GM06990 (cell line): ENCODE measurements at regions not wholly inside any gene's neighbourhood (a gene's known extent, or its start where the extent isn't known, plus 50 kb on each side); places are given as distances from the start of the nearest gene placed in this dataset.

ENCODE experiments used
- DNase-seq: peaks from one replicate; pipeline ENCODE4 v3.0.0-alpha.2; 2011; ENCODE audit not compliant: insufficient read length; ENCODE audit errors: extremely low read depth
- H3K27me3 ChIP-seq: replicated peaks from 2 replicates; pipeline ENCODE4 v1.6.0; 2011; ENCODE audit warnings: low read length; ENCODE audit not compliant: control insufficient read depth, insufficient read depth
- H3K36me3 ChIP-seq: 2 replicates; pipeline ENCODE4 v1.5.1; 2011; ENCODE audit warnings: low read length; ENCODE audit not compliant: control insufficient read depth, insufficient read depth
- H3K4me3 ChIP-seq: replicated peaks from 2 replicates; pipeline ENCODE4 v1.5.1; 2011; ENCODE audit warnings: low read depth, mild to moderate bottlenecking, control low read depth, low read length
- TF ChIP-seq, protein P1 (sequence below): IDR thresholded peaks from 2 replicates; pipeline ENCODE4 v1.5.1; 2011; ENCODE audit warnings: low read length, control low read depth, mild to moderate bottlenecking, inconsistent platforms; ENCODE audit not compliant: insufficient read depth, poor library complexity, severe bottlenecking

DNA sequence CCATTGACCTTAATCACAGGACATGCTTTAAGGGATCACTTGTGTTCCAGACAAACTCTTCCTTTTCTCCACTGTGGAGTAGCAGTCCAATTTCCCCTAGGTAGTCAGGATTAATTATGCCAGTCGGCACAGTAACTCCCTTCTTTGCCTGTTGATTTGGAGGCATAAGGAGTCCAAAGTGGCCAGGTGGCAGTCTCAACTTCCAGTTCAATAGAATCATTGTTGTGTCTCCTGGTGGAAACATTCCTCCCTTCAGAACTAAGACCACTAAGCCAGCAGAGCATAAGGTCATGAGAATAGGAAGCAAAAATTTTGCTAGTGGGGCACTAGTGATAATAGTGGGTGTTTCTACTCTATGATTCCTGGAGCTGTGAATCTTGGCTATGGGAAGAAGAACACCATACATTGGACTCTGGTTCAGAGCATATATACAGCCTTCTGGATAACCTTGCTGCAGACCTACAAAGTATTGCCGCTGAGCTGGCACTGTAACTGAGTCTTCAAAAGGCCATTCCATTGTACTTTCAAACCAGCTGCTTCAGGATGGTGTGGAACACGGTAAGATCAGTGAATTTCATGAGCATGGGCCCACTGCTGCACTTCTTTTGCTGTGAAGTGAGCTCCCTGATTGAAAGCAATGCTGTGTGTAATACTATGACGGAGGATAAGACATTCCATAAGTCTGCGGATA, 147.3 kb upstream of the MAX start:
- TF ChIP-seq, protein P1, sequence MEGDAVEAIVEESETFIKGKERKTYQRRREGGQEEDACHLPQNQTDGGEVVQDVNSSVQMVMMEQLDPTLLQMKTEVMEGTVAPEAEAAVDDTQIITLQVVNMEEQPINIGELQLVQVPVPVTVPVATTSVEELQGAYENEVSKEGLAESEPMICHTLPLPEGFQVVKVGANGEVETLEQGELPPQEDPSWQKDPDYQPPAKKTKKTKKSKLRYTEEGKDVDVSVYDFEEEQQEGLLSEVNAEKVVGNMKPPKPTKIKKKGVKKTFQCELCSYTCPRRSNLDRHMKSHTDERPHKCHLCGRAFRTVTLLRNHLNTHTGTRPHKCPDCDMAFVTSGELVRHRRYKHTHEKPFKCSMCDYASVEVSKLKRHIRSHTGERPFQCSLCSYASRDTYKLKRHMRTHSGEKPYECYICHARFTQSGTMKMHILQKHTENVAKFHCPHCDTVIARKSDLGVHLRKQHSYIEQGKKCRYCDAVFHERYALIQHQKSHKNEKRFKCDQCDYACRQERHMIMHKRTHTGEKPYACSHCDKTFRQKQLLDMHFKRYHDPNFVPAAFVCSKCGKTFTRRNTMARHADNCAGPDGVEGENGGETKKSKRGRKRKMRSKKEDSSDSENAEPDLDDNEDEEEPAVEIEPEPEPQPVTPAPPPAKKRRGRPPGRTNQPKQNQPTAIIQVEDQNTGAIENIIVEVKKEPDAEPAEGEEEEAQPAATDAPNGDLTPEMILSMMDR: no peak
- DNase-seq: no peak
- Histone ChIP-seq H3K27me3 (no peaks in the 10 kb centered on the region), H3K4me3 (no peak overlapping the region), H3K36me3 (no peaks in the 10 kb centered on the region)

DNA sequence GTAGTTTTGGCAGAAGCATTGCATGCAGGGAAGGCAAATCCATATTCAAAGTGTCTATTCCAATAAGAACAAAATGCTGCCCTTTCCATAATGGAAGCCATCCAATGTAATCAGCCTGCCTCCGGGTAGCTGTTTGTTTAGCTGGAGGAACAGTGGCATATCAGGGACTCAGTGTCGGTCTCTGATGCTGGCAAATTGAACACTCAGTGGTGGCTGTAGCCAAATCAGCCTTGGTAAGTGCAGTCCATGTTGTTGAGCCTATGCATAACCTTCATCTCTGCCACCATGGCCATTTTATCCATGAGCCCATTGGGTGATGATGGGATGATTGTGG, 147.8 kb upstream of the MAX start:
- no peak for DNase-seq
- no peaks in the 10 kb centered on the region for H3K36me3 ChIP-seq
- no peak overlapping the region for H3K4me3 ChIP-seq
- H3K27me3 ChIP-seq: no peaks in the 10 kb centered on the region
- TF ChIP-seq, protein P1: no peak

DNA sequence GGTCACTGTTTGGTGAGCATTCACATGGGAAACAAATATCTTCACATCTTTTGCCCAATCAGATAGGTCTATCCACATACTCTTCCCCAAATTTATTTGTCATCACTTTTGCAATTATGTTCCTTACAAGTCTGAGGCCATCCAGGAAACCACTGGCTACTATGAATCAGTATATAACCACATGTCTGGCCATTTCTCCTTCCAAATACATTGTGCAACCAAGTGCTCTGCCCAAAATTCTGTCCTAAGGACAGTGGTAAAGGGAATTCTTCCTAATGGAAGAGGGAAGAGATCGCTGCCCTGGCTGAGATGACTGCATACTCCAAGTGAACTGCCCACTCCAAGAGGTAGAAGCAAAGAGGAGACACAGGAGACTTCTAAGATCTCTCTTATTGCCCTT, 148.9 kb upstream of the MAX start:
- no peak overlapping the region for H3K4me3 ChIP-seq
- no peaks in the 10 kb centered on the region for H3K27me3 ChIP-seq
- TF ChIP-seq, protein P1: no peak
- H3K36me3 ChIP-seq: no peaks in the 10 kb centered on the region
- DNase-seq: no peak

DNA sequence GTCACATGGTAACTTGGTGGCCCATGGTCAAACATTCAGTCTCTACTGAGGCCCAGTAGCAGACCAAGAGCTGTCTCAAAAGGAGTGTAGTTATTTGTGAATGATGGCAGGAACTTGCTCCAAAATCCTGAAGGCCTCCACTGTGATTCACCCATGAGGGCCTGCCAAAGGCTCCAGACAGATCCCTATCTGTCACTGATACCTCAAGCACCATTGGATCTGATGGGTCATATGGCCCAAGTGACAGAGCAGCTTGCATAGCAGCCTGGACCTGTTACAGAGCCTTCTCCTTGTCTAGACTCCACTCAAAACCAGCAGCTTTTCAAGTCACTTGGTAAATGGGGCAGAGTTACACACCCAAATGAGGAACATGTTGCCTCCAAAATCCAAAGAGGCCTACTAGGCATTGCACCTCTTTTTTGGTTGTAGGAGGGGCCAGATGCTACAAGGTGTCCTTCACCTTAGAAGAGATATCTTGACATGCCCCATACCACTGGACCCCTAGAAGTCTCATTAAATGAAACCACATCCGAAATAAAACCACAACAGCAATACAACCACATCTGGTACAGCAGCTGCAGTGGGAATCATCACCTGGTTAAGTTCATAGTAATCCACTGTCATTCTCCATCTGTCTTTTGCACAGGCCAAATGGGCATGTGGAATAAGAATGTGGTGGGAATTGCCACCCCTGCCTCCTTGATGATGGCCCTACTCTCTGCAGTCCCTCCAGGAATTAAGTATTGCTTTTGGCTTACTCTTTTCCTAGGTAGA, 150.4 kb upstream of the MAX start:
- Histone ChIP-seq H3K27me3 (no peaks in the 10 kb centered on the region), H3K36me3 (no peaks in the 10 kb centered on the region), H3K4me3 (no peak overlapping the region)
- TF ChIP-seq, protein P1: no peak
- DNase-seq: no peak

DNA sequence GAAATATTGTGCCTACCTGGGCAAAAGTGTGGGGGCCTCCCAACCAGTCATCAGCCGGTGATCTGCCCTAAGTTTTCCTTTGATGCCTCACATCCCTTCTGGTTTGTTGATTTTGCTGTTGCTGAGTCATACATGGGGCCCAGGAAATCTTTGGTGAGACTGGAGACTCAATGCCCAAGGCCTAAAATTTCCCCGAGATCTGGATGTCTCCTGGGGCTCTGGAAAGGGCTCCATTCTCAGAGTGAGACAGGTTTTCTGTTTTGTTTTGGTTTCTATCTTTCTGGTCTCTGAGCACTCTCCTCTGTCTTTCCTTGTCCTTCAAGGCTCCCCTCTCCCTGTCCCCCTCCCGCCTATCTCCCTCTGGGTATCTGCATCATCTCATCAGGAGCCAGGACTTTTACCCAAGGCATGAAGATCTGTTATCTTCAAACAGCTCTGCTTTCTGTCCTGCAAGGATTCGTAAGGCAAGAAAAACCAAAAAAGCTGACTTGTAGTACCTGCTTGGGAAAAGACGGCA, 152.8 kb upstream of the MAX start:
- TF ChIP-seq, protein P1: no peak
- Histone ChIP-seq H3K27me3 (no peaks in the 10 kb centered on the region), H3K4me3 (no peak overlapping the region), H3K36me3 (no peaks in the 10 kb centered on the region)
- no peak for DNase-seq
